ENCODE measurements at regions not wholly inside any gene's neighbourhood (a gene's known extent, or its start where the extent isn't known, plus 50 kb on each side); places are given as distances from the start of the nearest gene placed in this dataset.

GRCh38 chr4:101630319-101630986 lies 160.1 kb upstream of the BANK1 start:
- no peak for TF ChIP-seq CTCF (IDR thresholded peaks at IDR 0.05)
- TF ChIP-seq POLR2A (IDR thresholded peaks at IDR 0.05): no peak
- TF ChIP-seq POLR2AphosphoS5 (IDR thresholded peaks at IDR 0.05): no peak
- TF ChIP-seq EP300 (IDR thresholded peaks at IDR 0.05): no peak

Measured in sigmoid colon (tissue), 4 donors.